Fibroblast of skin of back (primary cell): ENCODE measurements at regions not wholly inside any gene's neighbourhood (a gene's known extent, or its start where the extent isn't known, plus 50 kb on each side); places are given as distances from the start of the nearest gene placed in this dataset.

ENCODE experiments used
- DNase-seq: peaks from one replicate; pipeline ENCODE4 v3.0.0-alpha.2; 2013

GRCh38 chr7:81648716-81649115, 121.1 kb downstream of the HGF start:
- DNase-seq: peak; percentile 73

DNA sequence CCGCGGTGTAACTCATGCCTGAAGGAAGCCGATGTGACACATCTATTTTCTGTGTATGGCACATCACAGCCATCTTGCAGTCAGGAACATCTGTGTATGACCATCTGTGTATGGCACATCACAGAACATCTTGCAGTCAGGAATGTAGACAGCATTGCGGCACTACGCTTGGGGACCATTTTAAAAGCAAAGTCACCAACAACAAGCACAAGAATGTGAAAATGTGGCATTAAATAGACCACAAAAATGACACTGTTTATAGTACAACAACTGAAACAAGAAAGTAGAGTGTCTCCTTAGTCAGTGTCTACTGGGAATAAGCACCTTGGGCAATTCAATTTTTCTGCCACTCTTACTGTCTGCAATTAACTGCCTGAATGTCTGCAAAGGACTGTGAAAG, 124.4 kb downstream of the HGF start:
- DNase-seq: peak; percentile 71

DNA sequence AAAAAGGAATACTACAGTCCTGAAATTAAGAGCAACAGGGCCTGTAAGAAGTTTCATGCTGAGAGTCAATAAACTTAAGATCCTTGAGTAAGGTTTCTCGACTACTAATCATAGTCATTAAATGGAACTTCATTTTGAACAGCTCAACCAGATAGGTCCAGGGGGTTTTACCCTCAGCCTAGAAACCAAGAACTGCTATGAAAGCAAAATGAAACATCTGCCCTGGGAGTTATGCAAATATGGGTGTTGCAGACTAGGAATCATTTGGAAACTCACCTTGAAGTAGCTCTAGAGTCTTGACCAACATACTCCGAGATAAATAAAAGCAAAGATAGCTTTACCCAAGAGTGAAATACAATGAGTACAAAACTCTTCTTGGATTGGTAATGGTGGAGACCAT, 128.0 kb downstream of the HGF start:
- DNase-seq: no peak

DNA sequence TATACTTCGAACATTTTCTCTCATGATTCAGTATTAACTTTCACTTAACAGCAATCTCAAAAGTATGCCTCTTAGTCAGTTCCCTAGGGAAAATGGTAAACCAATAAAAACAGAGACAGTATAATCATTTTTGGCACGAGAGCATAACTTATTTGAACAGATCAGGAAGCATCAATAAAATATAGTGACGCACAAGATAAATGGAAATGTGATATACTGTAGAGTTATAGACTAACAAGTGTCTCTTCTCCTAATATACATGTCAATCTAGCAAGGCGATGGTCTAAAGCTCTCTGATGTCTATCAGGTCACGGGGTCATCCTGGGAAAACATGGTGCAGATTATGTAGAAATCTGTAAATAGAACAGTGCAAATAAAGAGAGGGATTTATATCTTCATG, 131.6 kb downstream of the HGF start:
- peak; percentile 96 for DNase-seq

GRCh38 chr7:81637534-81637933, 132.3 kb downstream of the HGF start:
- DNase-seq: no peak

- no peak for DNase-seq
Observed at GRCh38 chr7:81632418-81632817, 137.4 kb downstream of the HGF start.

GRCh38 chr7:81630600-81630999, 139.2 kb downstream of the HGF start:
- no peak for DNase-seq

- no peak for DNase-seq
Observed at GRCh38 chr7:81629702-81630101, 140.1 kb downstream of the HGF start.

- DNase-seq: no peak
Observed at GRCh38 chr7:81628951-81629350, 140.9 kb downstream of the HGF start.

DNA sequence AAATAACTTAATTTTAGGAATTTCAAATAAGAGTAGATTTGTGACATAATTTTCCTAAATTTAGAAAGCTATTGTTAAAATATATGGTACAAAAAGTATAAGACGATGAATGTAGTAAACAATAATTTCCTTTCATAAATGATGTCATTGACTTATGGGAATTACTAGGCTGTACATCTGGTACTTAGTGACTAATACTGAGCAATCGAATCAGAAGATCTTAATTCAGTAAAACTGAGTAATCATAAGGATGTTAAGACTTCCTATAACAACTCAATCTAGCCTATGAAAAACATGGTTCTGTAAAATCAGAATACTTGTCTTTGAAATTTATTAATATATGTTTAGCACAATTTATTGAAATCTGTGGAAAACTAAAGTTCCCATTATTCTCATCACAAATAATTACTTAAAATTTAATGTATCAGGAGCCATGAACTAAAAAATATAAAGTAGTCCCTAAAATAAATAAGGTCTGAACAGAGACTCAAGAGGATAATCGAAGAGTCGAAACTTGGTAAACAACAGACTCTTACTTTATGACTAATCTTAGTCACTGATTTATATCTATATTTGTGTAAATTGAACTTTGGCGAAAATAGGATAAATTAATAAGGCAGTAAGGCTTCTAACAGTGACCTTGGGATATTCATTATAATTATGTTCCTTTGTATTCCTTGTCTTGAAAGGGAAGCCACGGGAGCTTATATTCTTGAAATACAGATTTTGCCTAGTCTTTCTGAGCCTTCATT, 142.1 kb downstream of the HGF start:
- DNase-seq: peak; percentile 77

DNA sequence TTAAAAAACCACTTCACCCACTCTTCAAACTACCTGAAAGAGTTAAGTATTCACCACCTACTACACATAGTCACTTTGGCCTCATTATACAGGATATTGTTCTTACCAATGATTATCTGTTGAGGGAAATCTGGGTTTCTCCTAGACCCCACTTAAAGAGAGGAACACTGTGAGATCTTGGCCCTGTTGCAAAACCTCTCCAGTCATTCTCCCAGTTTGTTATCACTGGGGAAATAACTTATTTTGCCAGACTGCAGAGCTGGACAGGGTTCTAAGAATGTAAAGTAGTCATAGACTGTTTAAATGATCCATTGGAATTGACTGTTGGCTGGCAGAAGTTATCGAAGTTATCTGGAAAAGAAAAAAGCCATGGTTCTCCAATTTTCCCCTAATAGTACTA, 143.8 kb downstream of the HGF start:
- no peak for DNase-seq

GRCh38 chr7:81624650-81625631, 144.9 kb downstream of the HGF start:
- peak; percentile 47 for DNase-seq

- DNase-seq: peak; percentile 50
Observed at GRCh38 chr7:81624021-81624592, 145.7 kb downstream of the HGF start.

DNA sequence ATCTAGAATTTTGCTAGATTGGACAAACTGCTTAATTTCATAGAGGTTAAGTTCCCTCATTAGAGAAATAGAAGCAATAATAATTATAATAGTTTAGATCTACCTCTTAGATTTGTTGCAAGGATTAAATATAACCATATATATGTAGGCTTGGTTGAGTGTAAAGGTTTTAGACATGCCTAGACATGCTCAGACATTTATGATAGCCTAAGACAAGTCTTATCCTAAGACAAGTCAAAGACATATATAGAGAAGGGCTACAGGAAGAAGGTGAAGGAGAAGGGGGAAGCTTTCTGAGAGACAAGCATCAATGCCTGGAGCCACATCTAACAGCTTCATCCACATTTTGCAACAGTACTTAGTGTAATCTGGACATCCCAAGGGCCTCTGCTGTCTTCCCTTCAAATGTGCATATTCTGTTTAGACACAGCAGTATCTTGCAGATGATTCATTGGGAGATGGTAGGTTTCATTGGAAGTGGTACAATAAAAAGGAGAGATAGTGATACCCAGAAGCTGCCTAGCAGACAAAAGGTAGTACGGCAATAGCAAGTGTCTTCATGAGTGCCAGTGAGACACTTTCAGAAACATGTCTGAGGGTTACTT, 146.5 kb downstream of the HGF start:
- DNase-seq: no peak

- DNase-seq: no peak
Observed at GRCh38 chr7:81621893-81622292, 148.0 kb downstream of the HGF start.

DNA sequence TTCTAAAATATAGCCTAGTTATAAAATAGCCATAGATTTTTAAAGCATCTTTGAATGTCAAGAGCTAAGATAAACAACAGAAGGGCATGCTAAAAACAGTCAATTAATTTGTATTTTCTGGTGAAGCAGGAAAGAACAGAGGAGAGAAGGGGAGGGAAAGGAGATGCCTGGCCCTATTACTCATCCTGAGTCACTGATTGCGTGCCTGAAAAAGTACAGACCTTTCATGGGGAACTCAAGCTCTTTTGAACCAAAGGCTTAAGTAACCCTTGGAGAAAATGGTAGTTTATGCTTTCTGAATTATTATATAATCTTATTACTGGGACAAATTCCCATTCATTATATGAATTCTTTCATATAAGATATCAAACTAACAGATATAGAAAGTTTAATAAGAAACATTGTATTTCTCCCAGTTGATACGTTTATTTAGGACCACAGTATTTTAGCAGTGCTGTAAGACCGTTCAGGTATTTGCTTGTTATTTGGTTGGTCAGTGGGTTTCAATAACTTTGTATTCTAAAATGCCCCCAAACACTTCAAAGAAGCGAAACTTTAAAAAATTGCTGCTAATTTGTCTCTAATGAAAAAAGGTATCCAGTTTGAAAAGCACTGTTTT, 151.3 kb downstream of the HGF start:
- DNase-seq: peak; percentile 95

DNA sequence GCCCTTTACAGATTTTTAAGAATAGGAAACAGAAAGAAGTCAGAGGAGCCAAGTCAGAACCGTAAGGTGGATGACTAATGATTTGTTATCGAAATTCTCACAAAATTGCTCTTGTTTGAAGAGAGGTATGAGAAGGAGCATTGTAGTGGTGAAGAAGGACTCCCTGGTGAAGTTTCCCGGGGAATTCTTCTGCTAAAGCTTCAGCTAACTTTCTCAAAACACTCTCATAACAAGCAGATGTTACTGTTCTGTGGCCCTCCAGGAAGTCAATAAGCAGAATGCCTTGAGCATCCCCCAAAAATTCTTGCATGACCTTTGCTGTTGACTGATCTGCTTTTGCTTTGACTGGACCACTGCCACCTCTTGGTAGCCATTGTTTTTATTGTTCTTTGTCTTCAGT, 152.9 kb downstream of the HGF start:
- peak; percentile 54 for DNase-seq

GRCh38 chr7:81611805-81612204, 158.0 kb downstream of the HGF start:
- no peak for DNase-seq

DNA sequence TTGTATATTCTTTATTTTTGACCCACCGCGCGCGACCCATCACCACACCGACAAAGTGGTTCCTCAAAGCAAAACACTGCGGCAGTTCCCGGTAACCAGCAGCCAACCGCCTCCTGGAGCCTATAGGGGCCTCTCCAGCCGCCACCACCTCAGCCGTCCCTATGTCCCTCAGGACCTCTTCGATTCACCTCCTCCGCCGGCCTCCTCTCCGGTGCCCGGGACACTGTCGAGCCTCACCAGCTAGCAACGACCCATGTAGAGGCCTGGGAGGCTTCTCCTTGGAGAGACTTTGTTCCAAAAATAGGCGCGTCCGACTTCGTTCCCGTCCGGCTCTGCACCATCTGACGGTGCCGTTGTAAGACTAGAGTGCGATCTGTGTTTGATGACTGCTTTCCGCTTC, 158.8 kb downstream of the HGF start:
- no peak for DNase-seq

GRCh38 chr7:81608748-81609382, 161.0 kb downstream of the HGF start:
- DNase-seq: no peak

DNA sequence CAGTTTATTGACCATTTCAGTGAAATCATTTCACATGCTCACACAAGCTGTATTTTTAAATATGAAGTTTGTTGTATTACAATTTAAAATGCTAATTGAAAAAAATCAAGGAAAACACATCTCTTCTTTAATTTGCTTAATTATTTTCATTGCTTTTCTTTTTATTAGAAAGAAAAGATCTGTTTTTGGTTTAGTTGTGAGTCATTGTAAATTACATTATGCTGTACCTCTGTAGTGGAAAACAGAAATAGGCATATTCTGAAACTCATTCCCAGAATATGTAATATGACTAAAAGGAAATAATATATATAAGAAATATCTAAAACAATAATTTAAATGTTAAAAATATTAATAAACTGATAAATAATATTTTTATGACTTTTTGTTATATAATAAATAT, 161.9 kb downstream of the HGF start:
- DNase-seq: no peak
